ENCODE measurements at regions not wholly inside any gene's neighbourhood (a gene's known extent, or its start where the extent isn't known, plus 50 kb on each side); places are given as distances from the start of the nearest gene placed in this dataset.

GRCh38 chr14:58944343-58944967 is 244.0 kb upstream of the DAAM1 start (continued):
- TF ChIP-seq ZBTB33 (IDR thresholded peaks at IDR 0.05; ENCODE audit: extremely low read depth, insufficient replicate concordance, low read length): no peak

- CTCF ChIA-PET: no interaction called here
- no peak for DNase-seq (ENCODE audit: low read depth, low spot score)
- Histone ChIP-seq H4K20me1 (ENCODE audit: insufficient read depth) (no peaks in the 10 kb centered on the region), H3K9me3 (ENCODE audit: control insufficient read depth in 1 of 2, insufficient read depth in 1 of 2, low read depth in 1 of 2, low read length in 2 of 2) (no peaks in the 10 kb centered on the region), H2AFZ (ENCODE audit: low read depth, low read length, poor library complexity, severe bottlenecking) (no peak overlapping the region), H3K36me3 (ENCODE audit: control insufficient read depth in 1 of 2, insufficient read depth in 2 of 2, low read length in 2 of 2) (no peaks in the 10 kb centered on the region), H3K9me2 (ENCODE audit: insufficient read depth) (no peaks in the 10 kb centered on the region; the same call in 1 of the 2 replicates), H3K4me1 (ENCODE audit: control insufficient read depth in 1 of 2, insufficient read depth in 2 of 2, low read length in 2 of 2) (no peaks in the 10 kb centered on the region), H3K79me2 (ENCODE audit: insufficient read depth, low read length) (no peaks in the 10 kb centered on the region), H3K4me3 (replicated peaks in 1 of 2; ENCODE audit: low read depth in 1 of 2, low read length in 2 of 2) (no peak overlapping the region), H3K27ac (ENCODE audit: low read depth, low read length) (no peak overlapping the region), H3K27me3 (ENCODE audit: insufficient read depth, low read length) (no peaks in the 10 kb centered on the region), H3K4me2 (ENCODE audit: low read length) (no peak overlapping the region), H3K9ac (ENCODE audit: low read length) (no peak overlapping the region)
- POLR2A ChIA-PET: no interaction called here
- no peak for TF ChIP-seq JUND (IDR thresholded peaks at IDR 0.05)
- TF ChIP-seq ZFX (IDR thresholded peaks at IDR 0.05): no peak
- no peak for TF ChIP-seq ZBTB33 (IDR thresholded peaks at IDR 0.05; ENCODE audit: extremely low read depth, insufficient replicate concordance, low read length)
- TF ChIP-seq EZH2phosphoT487 (IDR thresholded peaks at IDR 0.05; ENCODE audit: borderline replicate concordance): no peak
- no peak for TF ChIP-seq FOSL1 (IDR thresholded peaks at IDR 0.05; ENCODE audit: low read depth)
- TF ChIP-seq RAD21 (IDR thresholded peaks at IDR 0.05; ENCODE audit: low read depth): no peak
- ATAC-seq: no peak
- RAD21 ChIA-PET (ENCODE audit: low non-redundant PET in 1 of 2, low total read pairs in 2 of 2, uncharacterized antibody in 2 of 2, unreplicated experiment in 2 of 2): no interaction called here
- BruUV-seq (replicated peaks): no TSS peak
- intact Hi-C loops (cut with micrococcal nuclease): no loop called here
Measured at GRCh38 chr14:58944968-58945356, 243.5 kb upstream of the DAAM1 start.
